ENCODE measurements at regions not wholly inside any gene's neighbourhood (a gene's known extent, or its start where the extent isn't known, plus 50 kb on each side); places are given as distances from the start of the nearest gene placed in this dataset.

DNA sequence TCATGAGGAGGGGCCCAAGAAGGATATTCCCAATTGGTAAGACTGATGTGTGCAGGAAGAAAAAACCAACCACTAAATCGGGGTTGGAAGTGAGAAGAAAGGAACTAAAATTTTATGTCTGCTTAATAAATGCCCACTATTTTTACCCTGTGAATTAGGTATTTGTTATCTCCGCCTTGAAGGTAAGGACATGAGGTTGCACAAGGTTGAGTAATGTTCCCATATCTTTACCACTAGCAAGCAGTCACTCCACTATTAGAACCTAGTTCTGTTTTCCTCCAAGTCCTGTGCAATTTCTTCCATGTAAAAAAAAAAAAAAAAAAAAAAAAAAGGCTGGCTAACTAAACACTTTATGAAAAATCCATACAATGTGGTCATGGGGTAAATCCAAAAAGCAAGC is 318.5 kb upstream of the SLCO3A1 start:
- no peak overlapping the region for H3K27ac ChIP-seq (ENCODE audit: low read depth in 2 of 2, low read length in 1 of 2)
- H3K36me3 ChIP-seq (ENCODE audit: control insufficient read depth in 2 of 2, insufficient read depth in 2 of 2, low read length in 1 of 2), result no peaks in the 10 kb centered on the region
- H3K27me3 ChIP-seq (ENCODE audit: control insufficient read depth in 1 of 2, insufficient read depth in 2 of 2, low read length in 2 of 2), result no peaks in the 10 kb centered on the region
- no peak overlapping the region for H3K4me3 ChIP-seq (ENCODE audit: low read depth in 1 of 2, low read length in 2 of 2)
- no peaks in the 10 kb centered on the region for H3K4me1 ChIP-seq (ENCODE audit: control insufficient read depth in 2 of 2, insufficient read depth in 2 of 2, low read length in 1 of 2)
- H3K9me3 ChIP-seq (ENCODE audit: control insufficient read depth in 2 of 2, insufficient read depth in 1 of 2, low read depth in 1 of 2, low read length in 1 of 2), result no peaks in the 10 kb centered on the region
- 91 to 96% methylated on average over 2 of the region's 2 CpGs for WGBS, 2 donors

DNA sequence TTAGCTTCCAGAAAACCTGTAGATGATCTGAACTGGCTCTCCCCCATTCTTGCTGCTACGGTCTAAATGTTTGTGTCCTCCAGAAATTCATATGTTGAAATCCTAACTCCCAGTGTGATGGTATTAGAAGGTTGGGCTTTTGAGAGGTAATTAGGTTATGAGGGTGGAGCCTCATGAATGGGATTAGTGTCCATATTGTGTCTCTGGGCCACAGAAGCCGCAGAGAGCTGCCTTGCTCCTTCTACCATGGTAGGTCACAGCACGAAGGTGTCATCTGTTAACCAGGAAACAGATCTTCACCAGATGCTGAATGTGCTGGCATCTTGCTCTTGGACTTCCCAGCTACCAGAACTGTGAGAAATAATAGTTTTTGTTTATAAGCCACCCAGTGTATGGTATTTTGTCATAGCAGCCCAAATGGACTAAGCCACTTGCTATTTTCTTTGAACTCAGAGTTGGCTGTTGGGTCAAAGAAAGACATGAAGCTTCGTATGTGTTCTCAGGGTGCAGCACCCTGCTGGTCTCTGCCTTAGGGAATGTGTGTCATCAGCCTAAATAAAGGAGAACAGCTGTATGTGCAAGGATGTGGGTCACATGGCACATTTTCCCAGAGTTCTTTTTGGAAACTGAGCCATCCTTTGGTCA is 317.5 kb upstream of the SLCO3A1 start:
- no peaks in the 10 kb centered on the region for H3K4me1 ChIP-seq (ENCODE audit: control insufficient read depth in 2 of 2, insufficient read depth in 2 of 2, low read length in 1 of 2)

DNA sequence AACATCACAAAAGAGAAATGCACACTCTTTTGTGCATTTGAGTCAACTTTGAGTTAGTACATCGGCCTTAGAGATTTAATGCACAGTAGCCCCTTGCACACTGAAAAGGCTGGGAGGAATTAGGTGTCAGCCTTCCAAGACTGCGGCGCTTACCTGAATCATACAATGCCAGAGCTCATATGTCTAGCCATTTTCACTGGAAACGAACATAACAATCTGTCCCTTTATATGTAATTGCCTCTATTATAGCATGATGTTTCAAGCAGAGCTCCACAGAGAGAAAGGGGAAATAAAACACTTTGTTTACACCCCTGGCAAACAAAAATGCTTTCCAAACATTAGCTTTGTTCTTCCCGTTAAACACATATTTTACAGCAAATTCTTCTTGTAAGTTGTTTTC is 315.7 kb upstream of the SLCO3A1 start:
- Histone ChIP-seq H3K4me3 (ENCODE audit: low read depth in 1 of 2, low read length in 2 of 2) (no peak overlapping the region), H3K27me3 (ENCODE audit: control insufficient read depth in 1 of 2, insufficient read depth in 2 of 2, low read length in 2 of 2) (no peaks in the 10 kb centered on the region), H3K27ac (ENCODE audit: low read depth in 2 of 2, low read length in 1 of 2) (no peak overlapping the region), H3K9me3 (ENCODE audit: control insufficient read depth in 2 of 2, insufficient read depth in 1 of 2, low read depth in 1 of 2, low read length in 1 of 2) (no peaks in the 10 kb centered on the region), H3K36me3 (ENCODE audit: control insufficient read depth in 2 of 2, insufficient read depth in 2 of 2, low read length in 1 of 2) (no peaks in the 10 kb centered on the region), H3K4me1 (ENCODE audit: control insufficient read depth in 2 of 2, insufficient read depth in 2 of 2, low read length in 1 of 2) (no peaks in the 10 kb centered on the region)
- 62 to 76% methylated on average over 5 of the region's 5 CpGs for WGBS, 2 donors

More for the DNA sequence above, 317.5 kb upstream of the SLCO3A1 start:
- WGBS, 2 donors, result 70 to 81% methylated on average over 4 of the region's 4 CpGs
- H3K9me3 ChIP-seq (ENCODE audit: control insufficient read depth in 2 of 2, insufficient read depth in 1 of 2, low read depth in 1 of 2, low read length in 1 of 2), result no peaks in the 10 kb centered on the region
- no peak overlapping the region for H3K27ac ChIP-seq (ENCODE audit: low read depth in 2 of 2, low read length in 1 of 2)
- H3K27me3 ChIP-seq (ENCODE audit: control insufficient read depth in 1 of 2, insufficient read depth in 2 of 2, low read length in 2 of 2), result no peaks in the 10 kb centered on the region
- H3K36me3 ChIP-seq (ENCODE audit: control insufficient read depth in 2 of 2, insufficient read depth in 2 of 2, low read length in 1 of 2), result no peaks in the 10 kb centered on the region
- H3K4me3 ChIP-seq (ENCODE audit: low read depth in 1 of 2, low read length in 2 of 2), result no peak overlapping the region

DNA sequence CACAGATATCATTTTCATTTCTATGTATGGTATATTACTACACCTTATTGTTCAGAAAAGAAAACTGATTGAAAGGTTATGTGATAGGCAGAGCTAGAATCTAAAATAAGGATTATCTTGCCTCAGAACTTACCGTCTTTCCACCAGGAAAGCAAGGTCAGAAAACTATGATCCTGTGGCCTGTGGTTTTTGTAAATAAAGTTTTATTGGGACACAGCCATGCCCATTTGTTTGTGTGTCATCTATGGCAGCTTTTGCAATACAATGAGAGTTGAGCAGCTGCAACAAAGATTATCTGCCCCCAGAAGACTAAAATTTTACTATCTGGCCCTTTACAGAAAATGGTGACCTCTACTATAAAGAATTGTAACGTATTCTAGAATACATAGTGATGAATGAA is 314.7 kb upstream of the SLCO3A1 start:
- Histone ChIP-seq H3K27me3 (ENCODE audit: control insufficient read depth in 1 of 2, insufficient read depth in 2 of 2, low read length in 2 of 2) (no peaks in the 10 kb centered on the region), H3K4me1 (ENCODE audit: control insufficient read depth in 2 of 2, insufficient read depth in 2 of 2, low read length in 1 of 2) (no peaks in the 10 kb centered on the region), H3K4me3 (ENCODE audit: low read depth in 1 of 2, low read length in 2 of 2) (no peak overlapping the region), H3K9me3 (ENCODE audit: control insufficient read depth in 2 of 2, insufficient read depth in 1 of 2, low read depth in 1 of 2, low read length in 1 of 2) (no peaks in the 10 kb centered on the region), H3K36me3 (ENCODE audit: control insufficient read depth in 2 of 2, insufficient read depth in 2 of 2, low read length in 1 of 2) (no peaks in the 10 kb centered on the region), H3K27ac (ENCODE audit: low read depth in 2 of 2, low read length in 1 of 2) (no peak overlapping the region)
- WGBS, 2 donors, result 88 to 89% methylated on average over 2 of the region's 2 CpGs

DNA sequence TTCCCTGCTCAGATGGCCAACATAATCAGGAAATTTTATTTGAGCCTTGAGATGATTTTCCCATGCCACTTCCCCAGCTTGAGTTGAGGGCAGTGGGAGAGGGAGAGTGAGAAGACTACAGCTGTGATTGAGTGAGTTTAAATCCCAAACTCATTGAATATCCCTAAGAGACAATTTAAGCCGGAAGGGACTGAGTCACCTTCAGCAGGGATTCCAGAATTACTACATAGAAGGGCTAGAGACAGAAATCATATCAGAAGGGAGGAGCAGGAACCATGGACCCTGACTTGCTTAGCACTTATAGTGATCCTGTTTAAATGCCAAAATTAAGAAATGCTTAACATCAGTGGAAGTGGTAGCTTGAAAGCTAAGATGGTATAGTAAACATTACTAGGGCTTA is 312.2 kb upstream of the SLCO3A1 start:
- Histone ChIP-seq H3K27ac (ENCODE audit: low read depth in 2 of 2, low read length in 1 of 2) (no peak overlapping the region), H3K4me1 (ENCODE audit: control insufficient read depth in 2 of 2, insufficient read depth in 2 of 2, low read length in 1 of 2) (peaks cover 0 to 2% of the 10 kb centered on the region in 2 donors), H3K27me3 (ENCODE audit: control insufficient read depth in 1 of 2, insufficient read depth in 2 of 2, low read length in 2 of 2) (no peaks in the 10 kb centered on the region), H3K4me3 (ENCODE audit: low read depth in 1 of 2, low read length in 2 of 2) (no peak overlapping the region), H3K36me3 (ENCODE audit: control insufficient read depth in 2 of 2, insufficient read depth in 2 of 2, low read length in 1 of 2) (no peaks in the 10 kb centered on the region), H3K9me3 (ENCODE audit: control insufficient read depth in 2 of 2, insufficient read depth in 1 of 2, low read depth in 1 of 2, low read length in 1 of 2) (no peaks in the 10 kb centered on the region)
- WGBS, 2 donors, result 67 to 74% methylated on average over 1 of the region's 1 CpG

DNA sequence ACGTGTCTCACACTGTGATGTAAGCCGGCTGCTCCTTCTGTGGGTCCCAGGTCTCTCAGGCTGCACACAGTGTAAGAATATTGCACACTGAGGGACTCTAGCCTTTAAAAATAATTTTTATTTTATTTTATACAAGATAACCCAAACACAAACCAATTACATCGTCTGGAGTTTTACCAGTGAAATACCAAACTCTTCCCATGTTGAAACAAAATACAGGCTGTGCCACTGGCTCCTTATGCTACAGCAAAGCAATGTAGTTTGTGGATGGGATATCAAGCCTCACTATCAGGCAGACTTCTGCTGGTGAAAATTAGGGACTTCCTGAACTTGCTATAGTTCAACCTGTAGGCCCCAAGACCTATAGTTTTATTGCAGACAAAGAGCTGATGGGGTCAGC is 311.3 kb upstream of the SLCO3A1 start:
- H3K9me3 ChIP-seq (ENCODE audit: control insufficient read depth in 2 of 2, insufficient read depth in 1 of 2, low read depth in 1 of 2, low read length in 1 of 2), result no peaks in the 10 kb centered on the region
- no peak overlapping the region for H3K27ac ChIP-seq (ENCODE audit: low read depth in 2 of 2, low read length in 1 of 2)
- H3K4me1 ChIP-seq (ENCODE audit: control insufficient read depth in 2 of 2, insufficient read depth in 2 of 2, low read length in 1 of 2), result peaks cover 0 to 2% of the 10 kb centered on the region in 2 donors
- H3K4me3 ChIP-seq (ENCODE audit: low read depth in 1 of 2, low read length in 2 of 2), result no peak overlapping the region
- H3K27me3 ChIP-seq (ENCODE audit: control insufficient read depth in 1 of 2, insufficient read depth in 2 of 2, low read length in 2 of 2), result no peaks in the 10 kb centered on the region
- WGBS, 2 donors, result 76 to 83% methylated on average over 3 of the region's 3 CpGs
- no peaks in the 10 kb centered on the region for H3K36me3 ChIP-seq (ENCODE audit: control insufficient read depth in 2 of 2, insufficient read depth in 2 of 2, low read length in 1 of 2)

DNA sequence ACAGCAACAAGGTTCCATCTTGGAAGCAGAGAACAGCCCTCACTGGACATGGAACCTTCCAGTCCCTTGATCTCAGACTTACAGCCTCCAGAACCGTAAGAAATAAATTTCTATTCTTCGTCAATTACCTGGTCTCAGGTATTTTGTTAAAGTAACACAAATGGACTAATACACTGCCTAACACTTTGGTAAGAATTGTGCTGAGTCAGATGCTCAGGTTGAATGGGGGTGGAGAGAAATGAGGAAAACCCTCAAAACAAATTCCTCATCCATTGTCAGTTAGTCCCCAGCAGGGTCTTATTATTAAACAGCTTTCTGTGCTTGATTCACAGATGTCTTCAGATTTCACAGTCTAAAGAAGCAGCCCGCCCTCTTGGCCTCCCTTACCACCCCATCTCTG is 306.2 kb upstream of the SLCO3A1 start:
- Histone ChIP-seq H3K36me3 (ENCODE audit: control insufficient read depth in 2 of 2, insufficient read depth in 2 of 2, low read length in 1 of 2) (no peaks in the 10 kb centered on the region), H3K4me1 (ENCODE audit: control insufficient read depth in 2 of 2, insufficient read depth in 2 of 2, low read length in 1 of 2) (peaks cover 0 to 2% of the 10 kb centered on the region in 2 donors), H3K27me3 (ENCODE audit: control insufficient read depth in 1 of 2, insufficient read depth in 2 of 2, low read length in 2 of 2) (no peaks in the 10 kb centered on the region), H3K4me3 (ENCODE audit: low read depth in 1 of 2, low read length in 2 of 2) (no peak overlapping the region), H3K9me3 (ENCODE audit: control insufficient read depth in 2 of 2, insufficient read depth in 1 of 2, low read depth in 1 of 2, low read length in 1 of 2) (no peaks in the 10 kb centered on the region), H3K27ac (ENCODE audit: low read depth in 2 of 2, low read length in 1 of 2) (no peak overlapping the region)
- 91 to 95% methylated on average over 3 of the region's 3 CpGs for WGBS, 2 donors

DNA sequence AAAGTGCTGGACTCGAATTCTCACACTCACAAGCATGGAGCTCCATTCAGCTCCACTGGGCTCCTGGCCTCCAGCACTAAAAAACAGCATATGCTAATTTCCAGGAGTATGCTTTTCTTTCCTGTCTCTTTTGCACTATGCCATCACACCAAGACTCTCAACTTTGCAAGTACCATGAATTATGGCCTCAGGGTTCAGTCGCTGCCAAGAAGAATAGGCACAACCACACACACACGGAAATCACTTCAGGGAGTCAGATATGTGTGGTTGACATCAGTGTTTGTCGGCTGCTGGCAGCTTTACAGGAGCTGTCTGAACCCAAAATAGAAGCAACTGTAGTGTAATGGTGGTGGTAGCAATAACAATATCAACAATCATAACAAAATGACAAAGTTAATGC is 305.0 kb upstream of the SLCO3A1 start:
- Histone ChIP-seq H3K27ac (ENCODE audit: low read depth in 2 of 2, low read length in 1 of 2) (no peak overlapping the region), H3K27me3 (ENCODE audit: control insufficient read depth in 1 of 2, insufficient read depth in 2 of 2, low read length in 2 of 2) (no peaks in the 10 kb centered on the region), H3K4me3 (ENCODE audit: low read depth in 1 of 2, low read length in 2 of 2) (no peak overlapping the region), H3K9me3 (ENCODE audit: control insufficient read depth in 2 of 2, insufficient read depth in 1 of 2, low read depth in 1 of 2, low read length in 1 of 2) (no peaks in the 10 kb centered on the region), H3K4me1 (ENCODE audit: control insufficient read depth in 2 of 2, insufficient read depth in 2 of 2, low read length in 1 of 2) (peaks cover 0 to 2% of the 10 kb centered on the region in 2 donors), H3K36me3 (ENCODE audit: control insufficient read depth in 2 of 2, insufficient read depth in 2 of 2, low read length in 1 of 2) (no peaks in the 10 kb centered on the region)
- 50 to 62% methylated on average over 4 of the region's 4 CpGs for WGBS, 2 donors

DNA sequence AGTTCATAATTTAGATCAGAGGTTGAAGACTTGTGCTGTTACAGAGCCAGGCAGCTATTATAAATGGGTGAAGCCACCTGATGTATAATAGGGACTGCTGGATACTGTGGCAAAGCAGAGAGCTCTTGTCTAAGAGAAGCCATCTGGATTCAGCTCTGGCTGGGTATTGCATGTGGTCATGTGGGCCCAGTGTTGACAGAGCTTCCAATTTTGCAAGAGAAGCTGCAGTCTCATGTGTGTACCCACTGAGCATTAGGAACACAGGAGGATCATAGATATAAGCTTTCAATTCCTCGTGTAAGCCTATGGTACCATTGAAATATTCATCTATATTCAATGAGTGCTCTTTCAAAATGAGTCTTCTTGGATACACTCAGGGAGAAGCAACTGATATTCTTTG is 303.9 kb upstream of the SLCO3A1 start:
- H3K27ac ChIP-seq (ENCODE audit: low read depth in 2 of 2, low read length in 1 of 2), result no peak overlapping the region
- no peaks in the 10 kb centered on the region for H3K27me3 ChIP-seq (ENCODE audit: control insufficient read depth in 1 of 2, insufficient read depth in 2 of 2, low read length in 2 of 2)
- WGBS, 2 donors, result 81 to 84% methylated on average over 1 of the region's 1 CpG
- no peaks in the 10 kb centered on the region for H3K9me3 ChIP-seq (ENCODE audit: control insufficient read depth in 2 of 2, insufficient read depth in 1 of 2, low read depth in 1 of 2, low read length in 1 of 2)
- H3K36me3 ChIP-seq (ENCODE audit: control insufficient read depth in 2 of 2, insufficient read depth in 2 of 2, low read length in 1 of 2), result no peaks in the 10 kb centered on the region
- peaks cover 0 to 2% of the 10 kb centered on the region in 2 donors for H3K4me1 ChIP-seq (ENCODE audit: control insufficient read depth in 2 of 2, insufficient read depth in 2 of 2, low read length in 1 of 2)
- no peak overlapping the region for H3K4me3 ChIP-seq (ENCODE audit: low read depth in 1 of 2, low read length in 2 of 2)

DNA sequence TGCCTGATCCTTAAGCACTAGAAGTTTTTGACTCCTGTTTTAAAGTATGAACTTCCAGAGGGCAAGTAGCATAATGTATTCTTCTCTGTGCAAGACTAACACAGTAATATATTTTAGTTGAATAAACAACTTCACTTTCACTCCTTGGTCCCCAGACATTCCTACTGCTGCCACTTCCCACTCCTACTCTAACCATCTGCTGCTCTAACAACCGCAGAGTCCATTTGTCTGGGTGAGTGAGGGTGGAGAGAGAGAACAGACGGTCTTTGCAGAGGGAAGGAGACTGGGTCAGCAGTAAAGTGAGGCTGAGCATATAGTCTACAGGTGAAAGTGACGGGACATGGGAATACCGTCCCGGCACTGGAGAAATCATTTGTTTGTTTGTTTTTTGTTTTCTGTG is 301.0 kb upstream of the SLCO3A1 start:
- WGBS, 2 donors, result 85 to 87% methylated on average over 5 of the region's 5 CpGs
- no peak overlapping the region for H3K27ac ChIP-seq (ENCODE audit: low read depth in 2 of 2, low read length in 1 of 2)
- no peaks in the 10 kb centered on the region for H3K27me3 ChIP-seq (ENCODE audit: control insufficient read depth in 1 of 2, insufficient read depth in 2 of 2, low read length in 2 of 2)
- no peaks in the 10 kb centered on the region for H3K4me1 ChIP-seq (ENCODE audit: control insufficient read depth in 2 of 2, insufficient read depth in 2 of 2, low read length in 1 of 2)
- H3K4me3 ChIP-seq (ENCODE audit: low read depth in 1 of 2, low read length in 2 of 2), result no peak overlapping the region
- H3K9me3 ChIP-seq (ENCODE audit: control insufficient read depth in 2 of 2, insufficient read depth in 1 of 2, low read depth in 1 of 2, low read length in 1 of 2), result no peaks in the 10 kb centered on the region
- no peaks in the 10 kb centered on the region for H3K36me3 ChIP-seq (ENCODE audit: control insufficient read depth in 2 of 2, insufficient read depth in 2 of 2, low read length in 1 of 2)
